HG02623 (cell line): ENCODE measurements at regions not wholly inside any gene's neighbourhood (a gene's known extent, or its start where the extent isn't known, plus 50 kb on each side); places are given as distances from the start of the nearest gene placed in this dataset.

ENCODE experiments used
- ATAC-seq: cut with Tn5 transposase; IDR thresholded peaks from one replicate; pipeline ENCODE4 v1.9.1; 2021; ENCODE audit warnings: moderate library complexity; ENCODE audit not compliant: unreplicated experiment

- no peak for ATAC-seq
These were observed 116.0 kb upstream of the AVPR1A start for GRCh38 chr12:63266988-63267387.

DNA sequence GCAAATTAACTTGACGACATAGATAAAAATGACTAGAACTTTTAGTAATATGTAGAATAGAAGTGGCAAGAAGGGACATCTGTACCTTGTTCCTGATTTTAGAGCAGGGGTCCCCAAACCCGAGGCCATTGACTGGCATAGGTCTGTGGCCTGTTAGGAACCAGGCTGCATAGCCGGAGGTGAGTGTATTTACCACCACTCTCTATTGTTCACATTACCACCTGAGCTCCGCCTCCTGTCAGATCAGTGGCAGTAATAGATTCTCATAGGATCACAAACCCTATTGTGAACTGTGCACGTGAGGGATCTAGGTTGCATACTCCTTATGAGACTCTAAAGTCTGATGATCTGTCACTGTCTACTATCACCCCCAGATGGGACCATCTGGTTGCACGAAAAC, 113.6 kb upstream of the AVPR1A start:
- ATAC-seq = no peak

GRCh38 chr12:63250486-63250885, 99.5 kb upstream of the AVPR1A start:
- ATAC-seq = no peak

DNA sequence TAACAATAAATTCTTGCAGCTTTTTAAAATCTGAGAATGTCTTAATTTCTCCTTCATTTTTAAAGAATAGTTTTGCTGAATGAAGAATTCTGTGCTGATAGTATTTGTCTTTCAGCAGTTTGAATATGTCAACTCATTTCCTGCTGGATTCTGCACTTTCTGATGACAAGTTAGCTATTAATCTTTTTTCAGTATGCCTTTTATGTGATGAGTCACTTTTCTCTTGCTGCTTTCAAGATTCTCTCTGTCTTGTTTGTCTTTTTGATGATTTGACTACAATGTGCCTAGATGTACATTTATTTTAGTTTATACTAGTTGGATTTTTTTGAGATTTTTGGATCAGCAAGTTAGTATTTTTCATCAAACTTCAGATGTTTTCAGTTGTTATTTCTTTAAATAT, 87.9 kb upstream of the AVPR1A start:
- no peak for ATAC-seq

DNA sequence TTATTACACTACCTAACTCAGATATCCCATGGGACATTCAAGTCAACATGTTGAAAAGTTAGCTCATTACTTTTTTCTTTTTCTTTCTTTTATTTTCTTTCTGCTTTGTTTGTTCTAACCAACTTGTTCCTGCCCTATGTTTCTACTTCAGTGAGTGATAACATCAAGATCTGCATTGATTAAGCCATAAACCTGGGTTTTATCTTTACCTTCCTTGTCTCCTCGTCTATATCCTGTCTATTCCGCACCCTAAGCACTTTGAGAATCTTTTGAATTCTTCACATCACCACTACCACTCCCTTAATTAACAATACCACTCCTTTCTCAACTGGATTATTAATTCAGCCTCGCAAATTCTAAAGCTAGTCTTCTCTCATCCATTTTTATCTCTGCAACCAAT, 81.9 kb upstream of the AVPR1A start:
- ATAC-seq = no peak

- ATAC-seq = no peak
These were observed 77.9 kb upstream of the AVPR1A start for GRCh38 chr12:63228853-63229252.

- ATAC-seq = no peak
These were observed 75.9 kb upstream of the AVPR1A start for GRCh38 chr12:63226792-63227463.

DNA sequence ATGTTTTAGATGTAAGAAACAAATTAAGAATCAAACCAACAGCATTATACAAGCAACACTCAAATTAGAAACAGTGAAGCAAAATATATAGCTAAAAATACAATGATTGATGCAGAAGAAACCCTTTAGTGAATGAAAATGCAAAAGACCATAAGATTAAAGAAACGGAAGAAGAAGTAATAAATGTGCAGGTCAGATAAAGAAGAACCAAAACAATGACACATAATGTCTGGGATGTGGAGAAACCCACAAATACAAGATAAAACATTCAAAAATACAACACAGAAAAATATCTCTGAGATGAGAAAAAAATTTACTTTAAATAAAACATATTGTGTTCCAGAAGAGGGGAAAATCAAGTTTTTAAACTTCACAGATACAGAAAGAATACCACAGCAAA, 73.4 kb upstream of the AVPR1A start:
- ATAC-seq = no peak

DNA sequence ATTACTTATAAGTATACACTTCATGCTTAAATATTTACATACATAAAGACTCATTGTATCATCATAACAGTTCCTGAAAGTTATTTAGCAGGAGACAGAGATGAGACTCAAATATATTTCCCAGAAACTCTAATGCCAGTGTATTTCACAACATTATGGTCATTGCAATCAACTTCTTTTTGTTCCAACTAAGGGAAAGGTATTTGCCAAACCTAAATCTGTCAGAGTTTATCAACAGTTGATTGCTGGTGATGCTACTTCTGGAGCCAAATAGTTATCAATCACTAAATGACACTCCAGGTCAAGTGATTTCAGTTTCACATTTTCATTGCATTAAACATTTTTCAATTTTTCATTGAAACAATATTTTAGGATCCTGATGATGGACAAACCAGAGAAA, 72.1 kb upstream of the AVPR1A start:
- no peak for ATAC-seq

DNA sequence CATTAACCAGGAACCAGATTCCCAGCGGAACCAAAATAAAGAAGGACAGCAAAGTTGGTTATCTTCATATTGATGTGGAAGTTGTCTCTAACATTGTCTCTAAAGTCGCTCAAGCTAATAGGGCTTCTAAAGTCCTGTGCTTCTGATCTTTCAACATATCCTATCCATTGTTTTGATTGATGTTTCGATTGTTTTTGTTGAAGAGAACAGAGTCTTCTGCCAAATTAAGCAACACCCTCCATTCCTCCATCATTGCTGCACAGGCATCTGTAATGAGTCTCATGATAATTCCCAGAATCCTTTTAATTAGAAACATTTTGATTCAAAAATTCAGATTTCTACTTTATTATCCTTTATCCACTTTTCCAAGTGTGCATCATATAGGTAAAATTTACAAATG, 71.6 kb upstream of the AVPR1A start:
- ATAC-seq = no peak

GRCh38 chr12:63220921-63221320, 69.9 kb upstream of the AVPR1A start:
- ATAC-seq = no peak

GRCh38 chr12:63212316-63212715, 61.3 kb upstream of the AVPR1A start:
- no peak for ATAC-seq

DNA sequence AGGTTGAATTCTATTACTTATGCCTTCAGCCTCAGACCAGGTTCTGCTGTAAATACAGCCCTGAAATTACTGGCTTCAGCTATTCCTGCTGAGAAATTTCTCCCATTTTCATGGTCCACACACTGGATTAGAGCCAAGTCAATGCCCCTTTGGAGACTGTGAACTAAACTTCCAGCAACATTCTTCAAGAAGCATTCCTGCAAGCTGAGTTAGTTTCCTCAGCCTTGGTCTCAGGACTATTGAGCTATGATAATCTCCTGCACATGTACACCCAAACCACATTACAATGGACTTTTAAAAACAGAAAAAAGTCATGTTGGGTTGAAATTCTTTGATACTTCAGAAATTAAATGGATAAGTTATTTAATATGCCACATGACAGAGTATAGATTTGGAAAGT, 58.0 kb upstream of the AVPR1A start:
- ATAC-seq = no peak

DNA sequence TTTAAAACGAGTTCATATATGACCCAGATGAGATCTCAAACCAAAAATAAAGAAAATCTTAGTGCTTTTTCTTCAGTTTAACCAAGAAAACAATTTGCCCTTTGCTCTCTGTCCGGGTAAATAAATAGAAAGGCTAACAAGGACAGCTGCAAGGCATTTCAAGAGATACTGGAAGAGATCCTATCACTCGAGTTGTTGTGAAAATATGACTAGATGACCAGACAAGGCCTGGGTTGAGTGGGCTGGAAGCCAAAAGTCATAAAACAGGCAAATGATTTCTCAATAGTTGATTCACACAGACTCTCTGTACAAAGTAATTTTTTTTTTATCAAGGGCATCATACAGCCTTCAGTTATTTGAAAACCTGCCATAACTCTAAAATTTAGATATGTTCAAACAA, 55.9 kb upstream of the AVPR1A start:
- no peak for ATAC-seq

GRCh38 chr12:63206494-63206893, 55.5 kb upstream of the AVPR1A start:
- ATAC-seq = no peak
